Thyroid gland (tissue), 4 donors: ENCODE measurements at regions not wholly inside any gene's neighbourhood (a gene's known extent, or its start where the extent isn't known, plus 50 kb on each side); places are given as distances from the start of the nearest gene placed in this dataset.

Source experiments
- DNase-seq, 2 donors: peaks; one replicate each; pipeline ENCODE4 v3.0.0-alpha.2; 2019
- H3K27ac ChIP-seq, 3 donors: fragments of 200-600 bp; sonication (generic); 1 replicate in 2 of 3; 2 replicates in 1 of 3; pipeline ENCODE4 v1.5.1; 2016 to 2019; ENCODE audit warnings: mild to moderate bottlenecking in 1 of 3, moderate library complexity in 1 of 3
- H3K27me3 ChIP-seq: fragments of 200-600 bp; sonication (generic); one replicate; pipeline ENCODE4 v1.5.1; 2019
- H3K36me3 ChIP-seq, 2 donors: fragments of 200-600 bp; sonication (generic); one replicate each; pipeline ENCODE4 v1.5.1; 2016 to 2019
- H3K4me1 ChIP-seq, 2 donors: fragments of 200-600 bp; sonication (generic); one replicate each; pipeline ENCODE4 v1.5.1; 2017 to 2019
- H3K4me3 ChIP-seq, 3 donors: fragments of 200-600 bp; sonication (generic); replicated peaks in 1 of 3; 1 replicate in 2 of 3; 2 replicates in 1 of 3; pipeline ENCODE4 v1.5.1; 2016; ENCODE audit warnings: mild to moderate bottlenecking in 1 of 3
- H3K9me3 ChIP-seq: fragments of 200-600 bp; sonication (generic); one replicate; pipeline ENCODE4 v1.5.1; 2017
- POLR2A ChIP-seq, 2 donors: fragments of 450-650 bp; IDR thresholded peaks; one replicate each; pipeline ENCODE4 v1.6.1; 2017; ENCODE audit warnings: antibody characterized with exemption in 2 of 2, mild to moderate bottlenecking in 2 of 2, moderate library complexity in 1 of 2
- WGBS, 2 donors: methylation state at CpG; one replicate each; pipeline ENCODE4 v1.1.5; 2017; 5-methylcytosine and 5-hydroxymethylcytosine counted together
- intact Hi-C: fragments of 100-400 bp; cut with DNase I; formaldehyde crosslinking; loops from one replicate; pipeline ENCODE4 v1.15.1; 2023
- TF ChIP-seq, protein P1 (sequence below), 6 experiments: fragments of 200-600 bp in 3 of 6; fragments of 450-650 bp in 3 of 6; sonication (generic) in 3 of 6; IDR thresholded peaks; one replicate each; pipeline ENCODE4 v1.5.1; 2016 to 2019; ENCODE audit warnings: antibody characterized with exemption in 6 of 6, mild to moderate bottlenecking in 2 of 6, inconsistent platforms in 1 of 6, moderate library complexity in 1 of 6

DNA sequence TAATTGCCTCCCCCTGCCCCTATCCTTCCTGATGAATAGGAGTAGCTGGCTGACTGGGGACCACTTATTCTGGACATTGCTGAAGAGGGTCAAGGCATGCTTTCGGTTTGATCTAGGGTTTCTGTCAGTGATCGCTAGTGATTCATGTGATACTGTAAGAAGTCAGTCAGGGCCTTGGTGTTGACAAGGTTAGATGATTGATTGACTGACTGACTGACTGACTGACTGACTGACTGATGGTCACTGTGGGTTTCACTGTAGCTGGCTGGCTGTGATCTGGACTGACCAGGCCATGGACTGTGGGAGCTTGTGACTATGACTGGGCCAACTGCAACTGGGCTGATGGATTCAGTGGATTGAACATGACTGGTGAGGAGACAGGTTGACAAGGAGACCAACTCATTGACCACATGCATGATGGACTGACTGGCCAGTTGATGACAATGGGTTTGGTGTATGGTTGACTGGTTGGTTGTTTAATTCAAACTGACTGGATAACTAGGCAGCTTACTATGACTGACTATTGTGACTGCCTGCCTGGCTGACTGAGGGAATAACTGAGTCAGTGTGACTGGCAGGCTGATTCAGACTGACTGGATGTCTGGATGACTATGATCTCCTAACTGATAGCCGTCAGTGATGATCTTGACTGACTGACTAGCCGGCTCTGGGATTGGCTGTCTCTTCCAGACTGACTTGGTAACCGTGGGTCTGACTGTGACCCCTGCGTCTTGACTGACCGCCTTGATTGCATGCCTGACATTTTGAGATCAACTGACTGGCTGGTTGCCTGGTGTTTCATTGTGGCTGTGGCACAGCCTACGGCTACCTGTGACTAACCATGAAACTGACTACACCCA is 509.9 kb downstream of the SHQ1 start:
- 97 to 98% methylated on average over 7 to 8 of the region's 8 CpGs for WGBS, 2 donors

DNA sequence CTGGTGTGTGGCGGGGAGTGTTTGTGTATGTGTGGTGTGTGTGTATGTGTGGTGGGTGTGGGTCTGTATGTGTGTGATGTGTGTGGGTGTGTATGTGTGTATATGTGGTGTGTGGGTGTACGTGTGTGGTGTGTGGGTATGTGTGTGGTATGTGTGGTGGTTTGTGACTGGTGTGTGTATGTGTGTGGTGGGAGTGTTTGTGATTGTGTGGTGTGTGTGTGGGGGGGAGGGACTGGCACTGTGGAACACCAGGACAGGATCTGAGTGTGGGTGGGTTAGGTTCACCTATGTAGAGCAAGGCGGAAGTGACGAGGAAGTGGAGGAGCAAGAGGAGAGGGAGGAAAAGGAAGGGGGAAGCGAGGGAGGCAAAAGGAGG is 510.8 kb downstream of the SHQ1 start:
- H3K4me1 ChIP-seq: peaks cover 0 to 11% of the 10 kb centered on the region in 2 donors
- intact Hi-C loops: no loop called here
- no peaks in the 10 kb centered on the region for H3K27me3 ChIP-seq
- no peaks in the 10 kb centered on the region for H3K36me3 ChIP-seq
- DNase-seq: no peak
- no peaks in the 10 kb centered on the region for H3K9me3 ChIP-seq
- TF ChIP-seq, protein P1, sequence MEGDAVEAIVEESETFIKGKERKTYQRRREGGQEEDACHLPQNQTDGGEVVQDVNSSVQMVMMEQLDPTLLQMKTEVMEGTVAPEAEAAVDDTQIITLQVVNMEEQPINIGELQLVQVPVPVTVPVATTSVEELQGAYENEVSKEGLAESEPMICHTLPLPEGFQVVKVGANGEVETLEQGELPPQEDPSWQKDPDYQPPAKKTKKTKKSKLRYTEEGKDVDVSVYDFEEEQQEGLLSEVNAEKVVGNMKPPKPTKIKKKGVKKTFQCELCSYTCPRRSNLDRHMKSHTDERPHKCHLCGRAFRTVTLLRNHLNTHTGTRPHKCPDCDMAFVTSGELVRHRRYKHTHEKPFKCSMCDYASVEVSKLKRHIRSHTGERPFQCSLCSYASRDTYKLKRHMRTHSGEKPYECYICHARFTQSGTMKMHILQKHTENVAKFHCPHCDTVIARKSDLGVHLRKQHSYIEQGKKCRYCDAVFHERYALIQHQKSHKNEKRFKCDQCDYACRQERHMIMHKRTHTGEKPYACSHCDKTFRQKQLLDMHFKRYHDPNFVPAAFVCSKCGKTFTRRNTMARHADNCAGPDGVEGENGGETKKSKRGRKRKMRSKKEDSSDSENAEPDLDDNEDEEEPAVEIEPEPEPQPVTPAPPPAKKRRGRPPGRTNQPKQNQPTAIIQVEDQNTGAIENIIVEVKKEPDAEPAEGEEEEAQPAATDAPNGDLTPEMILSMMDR (IDR thresholded peaks at IDR 0.05): no peak
- TF ChIP-seq POLR2A (IDR thresholded peaks at IDR 0.05): no peak
- H3K4me3 ChIP-seq: no peak overlapping the region
- no peak overlapping the region for H3K27ac ChIP-seq
- 86 to 87% methylated on average over 5 of the region's 5 CpGs for WGBS, 2 donors

More for the DNA sequence above, 509.9 kb downstream of the SHQ1 start:
- TF ChIP-seq POLR2A (IDR thresholded peaks at IDR 0.05): no peak
- TF ChIP-seq, protein P1 (IDR thresholded peaks at IDR 0.05): no peak
- Histone ChIP-seq H3K4me3 (no peak overlapping the region), H3K27me3 (no peaks in the 10 kb centered on the region), H3K9me3 (no peaks in the 10 kb centered on the region), H3K4me1 (peaks cover 0 to 11% of the 10 kb centered on the region in 2 donors), H3K36me3 (no peaks in the 10 kb centered on the region), H3K27ac (no peak overlapping the region)
- DNase-seq: no peak
- intact Hi-C loops: no loop called here

DNA sequence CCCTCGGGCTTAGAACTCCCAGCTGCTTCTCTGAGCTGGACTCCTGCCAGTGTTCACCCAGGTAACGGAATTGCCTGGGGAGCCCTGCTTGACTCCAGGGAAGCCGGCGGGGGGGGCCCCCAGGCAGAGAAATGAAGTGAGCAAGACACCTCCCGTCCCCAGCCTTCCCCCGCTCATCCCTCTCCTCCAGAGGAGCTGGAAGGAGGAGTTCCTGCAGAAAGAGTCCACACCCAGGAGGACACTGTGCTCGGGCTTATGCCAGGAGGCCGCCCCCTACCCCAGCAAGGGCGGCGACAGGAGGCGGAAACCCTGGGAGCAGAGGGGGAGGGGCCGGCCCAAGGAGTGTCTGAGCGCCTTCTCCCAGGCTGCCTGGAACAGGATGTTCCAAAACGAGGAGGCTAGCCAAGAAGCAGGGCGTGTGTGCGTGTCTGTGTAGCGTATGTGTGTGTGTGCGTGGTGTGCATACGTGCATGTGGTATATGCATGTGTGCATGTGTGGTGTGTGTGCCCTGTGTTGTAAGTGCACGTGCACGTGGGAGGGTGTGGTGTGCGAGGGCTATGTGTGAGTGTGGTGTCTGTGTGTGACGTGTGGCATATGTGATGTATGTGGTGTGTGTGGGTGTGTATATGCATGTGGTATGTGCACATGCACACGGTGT is 511.3 kb downstream of the SHQ1 start:
- peak; percentile 53 to 59 for DNase-seq
- Histone ChIP-seq H3K36me3 (no peaks in the 10 kb centered on the region), H3K9me3 (no peaks in the 10 kb centered on the region), H3K4me1 (peaks cover 0 to 11% of the 10 kb centered on the region in 2 donors), H3K4me3 (no peak overlapping the region), H3K27ac (no peak overlapping the region), H3K27me3 (no peaks in the 10 kb centered on the region)
- intact Hi-C loops: no loop called here
- WGBS, 2 donors: 33 to 42% methylated on average over 20 of the region's 24 CpGs
- TF ChIP-seq, protein P1 (IDR thresholded peaks at IDR 0.05): no peak
- TF ChIP-seq POLR2A (IDR thresholded peaks at IDR 0.05): no peak

DNA sequence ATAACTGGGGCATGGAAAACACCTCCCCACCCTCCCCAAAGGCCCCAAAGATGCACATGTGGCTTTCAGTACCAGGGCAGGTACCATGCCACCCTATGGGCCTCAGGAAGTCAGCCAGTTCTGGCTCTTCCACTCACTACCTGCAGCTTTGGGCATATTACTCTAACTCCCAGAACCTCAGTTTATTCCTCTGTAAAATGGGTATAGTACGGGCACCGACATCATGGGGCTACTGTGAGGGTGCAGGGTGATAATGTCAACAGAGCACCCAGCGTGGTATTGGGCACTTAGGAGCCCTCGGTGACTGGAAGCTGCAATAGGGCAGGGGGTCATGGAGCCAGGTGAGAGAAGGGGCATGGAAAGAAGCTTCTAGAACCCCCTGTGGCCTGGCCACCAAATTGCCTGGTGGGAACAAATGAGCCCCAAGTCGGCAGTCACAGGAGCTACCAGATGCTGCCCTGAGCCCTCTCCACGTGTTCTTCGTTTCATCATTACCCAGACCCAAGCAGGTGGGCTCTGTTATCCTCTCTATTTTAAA is 512.1 kb downstream of the SHQ1 start:
- no peaks in the 10 kb centered on the region for H3K9me3 ChIP-seq
- intact Hi-C loops: no loop called here
- DNase-seq: no peak
- peaks cover 0 to 11% of the 10 kb centered on the region in 2 donors for H3K4me1 ChIP-seq
- H3K27me3 ChIP-seq: no peaks in the 10 kb centered on the region
- no peak for TF ChIP-seq POLR2A (IDR thresholded peaks at IDR 0.05)
- TF ChIP-seq, protein P1 (IDR thresholded peaks at IDR 0.05): no peak
- H3K4me3 ChIP-seq: no peak overlapping the region
- H3K36me3 ChIP-seq: no peaks in the 10 kb centered on the region
- 83 to 93% methylated on average over 7 of the region's 7 CpGs for WGBS, 2 donors
- H3K27ac ChIP-seq: no peak overlapping the region
